ENCODE measurements at regions not wholly inside any gene's neighbourhood (a gene's known extent, or its start where the extent isn't known, plus 50 kb on each side); places are given as distances from the start of the nearest gene placed in this dataset.

DNA sequence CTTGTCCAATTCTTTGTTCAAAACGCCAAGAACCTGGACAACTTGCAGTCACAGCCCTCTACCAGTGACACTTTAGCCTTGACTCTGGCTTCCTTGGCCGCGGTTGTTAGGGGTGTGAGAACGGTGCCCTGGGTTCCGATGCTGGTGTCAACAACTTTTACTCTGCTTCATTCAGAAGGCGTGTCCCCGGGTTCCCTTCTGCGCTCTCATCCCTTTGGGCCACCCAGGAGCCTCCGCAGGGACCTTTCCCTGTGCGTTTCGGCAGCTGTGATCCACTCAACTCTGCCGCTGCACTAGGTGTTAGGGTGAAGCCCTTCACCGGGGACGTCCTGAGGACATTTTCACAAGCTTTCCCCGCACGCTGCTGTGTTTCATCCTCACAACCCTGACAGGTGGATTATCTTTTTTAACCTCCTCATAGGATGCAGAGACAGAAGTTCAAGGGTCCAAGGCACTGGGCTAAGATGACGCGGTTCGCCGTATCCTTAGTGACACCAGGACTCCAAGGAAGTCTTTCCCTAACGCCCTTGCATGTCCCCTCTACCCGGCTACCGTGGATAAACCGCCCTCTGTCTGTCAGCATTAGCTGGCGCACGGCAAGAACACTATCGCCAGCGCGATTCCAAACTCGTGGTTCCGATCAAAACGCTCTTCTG is 133.5 kb upstream of the SHH start:
- no peak for DNase-seq (ENCODE audit: low read depth in 2 of 2)
- no peak overlapping the region for H3K27ac ChIP-seq (ENCODE audit: insufficient read depth, low read length)
- no peak overlapping the region for H2AFZ ChIP-seq (ENCODE audit: low read length)
- TF ChIP-seq, protein P1, sequence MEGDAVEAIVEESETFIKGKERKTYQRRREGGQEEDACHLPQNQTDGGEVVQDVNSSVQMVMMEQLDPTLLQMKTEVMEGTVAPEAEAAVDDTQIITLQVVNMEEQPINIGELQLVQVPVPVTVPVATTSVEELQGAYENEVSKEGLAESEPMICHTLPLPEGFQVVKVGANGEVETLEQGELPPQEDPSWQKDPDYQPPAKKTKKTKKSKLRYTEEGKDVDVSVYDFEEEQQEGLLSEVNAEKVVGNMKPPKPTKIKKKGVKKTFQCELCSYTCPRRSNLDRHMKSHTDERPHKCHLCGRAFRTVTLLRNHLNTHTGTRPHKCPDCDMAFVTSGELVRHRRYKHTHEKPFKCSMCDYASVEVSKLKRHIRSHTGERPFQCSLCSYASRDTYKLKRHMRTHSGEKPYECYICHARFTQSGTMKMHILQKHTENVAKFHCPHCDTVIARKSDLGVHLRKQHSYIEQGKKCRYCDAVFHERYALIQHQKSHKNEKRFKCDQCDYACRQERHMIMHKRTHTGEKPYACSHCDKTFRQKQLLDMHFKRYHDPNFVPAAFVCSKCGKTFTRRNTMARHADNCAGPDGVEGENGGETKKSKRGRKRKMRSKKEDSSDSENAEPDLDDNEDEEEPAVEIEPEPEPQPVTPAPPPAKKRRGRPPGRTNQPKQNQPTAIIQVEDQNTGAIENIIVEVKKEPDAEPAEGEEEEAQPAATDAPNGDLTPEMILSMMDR (conservative IDR thresholded peaks at IDR 0.05 in 1 of 2, IDR thresholded peaks at IDR 0.05 in 1 of 2; ENCODE audit: low read depth in 1 of 2, low read length in 2 of 2), result no peak
- no peak for TF ChIP-seq EZH2 (IDR thresholded peaks at IDR 0.05; ENCODE audit: low read length, missing control alignments)
- H3K4me2 ChIP-seq (ENCODE audit: extremely low read depth, insufficient read depth, low read length), result no peak overlapping the region
- no peak overlapping the region for H3K9ac ChIP-seq (ENCODE audit: insufficient read depth, low read length)
- H4K20me1 ChIP-seq (ENCODE audit: control insufficient read depth, extremely low read depth, insufficient read depth, low read length), result no peaks in the 10 kb centered on the region
- H3K4me1 ChIP-seq (ENCODE audit: control insufficient read depth, extremely low read depth, insufficient read depth, low read length), result no peaks in the 10 kb centered on the region
- no peaks in the 10 kb centered on the region for H3K9me3 ChIP-seq (ENCODE audit: control insufficient read depth, insufficient read depth, low read depth, low read length)
- no peak overlapping the region for H3K4me3 ChIP-seq (replicated peaks in 1 of 4; ENCODE audit: control extremely low read depth in 1 of 4, insufficient read depth in 1 of 4, low read depth in 3 of 4, low read length in 4 of 4)
- no peaks in the 10 kb centered on the region for H3K36me3 ChIP-seq (ENCODE audit: control insufficient read depth, insufficient read depth, low read length)
- H3K27me3 ChIP-seq (ENCODE audit: control insufficient read depth, insufficient read depth, low read length), result no peaks in the 10 kb centered on the region
- no peaks in the 10 kb centered on the region for H3K79me2 ChIP-seq (ENCODE audit: control insufficient read depth, insufficient read depth, low read length)

DNA sequence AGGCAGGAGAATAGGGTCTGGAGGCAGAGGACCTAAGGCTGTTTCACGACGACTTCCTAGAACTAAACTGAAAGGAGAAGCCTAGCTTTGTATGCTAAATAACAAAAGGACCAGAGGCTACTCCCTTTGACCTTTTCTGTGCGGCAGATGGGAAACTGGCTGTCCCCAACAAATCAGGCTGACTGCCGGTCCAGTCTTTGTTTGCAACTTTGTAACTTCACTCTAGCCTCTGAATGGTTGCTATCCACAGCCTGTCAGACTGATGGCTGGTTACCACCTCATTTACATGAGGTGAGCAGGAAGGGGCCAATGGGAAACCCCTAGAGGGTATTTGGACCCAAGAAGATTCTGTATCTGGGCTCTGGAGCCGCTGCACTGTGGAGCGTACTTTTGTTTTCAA is 132.6 kb upstream of the SHH start:
- no peak overlapping the region for H3K4me3 ChIP-seq (replicated peaks in 1 of 4; ENCODE audit: control extremely low read depth in 1 of 4, insufficient read depth in 1 of 4, low read depth in 3 of 4, low read length in 4 of 4)
- no peak overlapping the region for H3K4me2 ChIP-seq (ENCODE audit: extremely low read depth, insufficient read depth, low read length)
- no peak overlapping the region for H3K27ac ChIP-seq (ENCODE audit: insufficient read depth, low read length)
- no peaks in the 10 kb centered on the region for H4K20me1 ChIP-seq (ENCODE audit: control insufficient read depth, extremely low read depth, insufficient read depth, low read length)
- no peak for DNase-seq (ENCODE audit: low read depth in 2 of 2)
- no peaks in the 10 kb centered on the region for H3K9me3 ChIP-seq (ENCODE audit: control insufficient read depth, insufficient read depth, low read depth, low read length)
- H3K36me3 ChIP-seq (ENCODE audit: control insufficient read depth, insufficient read depth, low read length), result no peaks in the 10 kb centered on the region
- H3K9ac ChIP-seq (ENCODE audit: insufficient read depth, low read length), result no peak overlapping the region
- TF ChIP-seq, protein P1 (conservative IDR thresholded peaks at IDR 0.05 in 1 of 2, IDR thresholded peaks at IDR 0.05 in 1 of 2; ENCODE audit: low read depth in 1 of 2, low read length in 2 of 2), result no peak
- no peak for TF ChIP-seq EZH2 (IDR thresholded peaks at IDR 0.05; ENCODE audit: low read length, missing control alignments)
- no peaks in the 10 kb centered on the region for H3K4me1 ChIP-seq (ENCODE audit: control insufficient read depth, extremely low read depth, insufficient read depth, low read length)
- H3K27me3 ChIP-seq (ENCODE audit: control insufficient read depth, insufficient read depth, low read length), result no peaks in the 10 kb centered on the region
- H3K79me2 ChIP-seq (ENCODE audit: control insufficient read depth, insufficient read depth, low read length), result no peaks in the 10 kb centered on the region
- no peak overlapping the region for H2AFZ ChIP-seq (ENCODE audit: low read length)

DNA sequence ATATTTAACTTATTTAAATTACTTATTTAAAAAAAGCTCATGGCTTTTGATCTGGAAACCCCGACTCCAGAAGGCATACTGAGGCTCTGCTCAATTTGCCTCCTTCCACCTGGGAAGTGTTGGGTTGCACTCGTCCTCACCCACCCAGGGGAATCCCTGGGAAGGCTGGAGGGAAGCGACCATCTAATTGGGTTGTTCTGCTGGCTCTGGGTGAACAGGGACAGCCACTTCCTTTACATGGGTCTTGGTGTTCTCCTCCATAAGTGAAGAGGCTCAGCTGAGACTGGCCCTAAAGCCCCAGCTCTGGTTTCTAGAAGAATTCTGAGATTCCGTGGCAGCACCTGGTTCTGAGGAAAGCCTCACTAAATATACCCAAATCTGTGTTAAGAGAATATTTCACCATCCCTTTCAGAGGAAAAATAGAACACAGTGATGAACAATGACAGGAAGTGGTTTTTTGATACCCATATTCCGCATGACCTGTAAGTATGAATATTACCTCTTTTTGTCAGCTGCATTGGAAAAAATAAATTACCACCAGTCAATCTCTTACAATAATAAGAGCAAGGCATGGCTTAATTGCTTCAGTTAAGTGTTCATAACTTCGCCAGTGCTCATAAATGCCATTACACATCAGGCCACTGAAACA is 131.1 kb upstream of the SHH start:
- no peak for DNase-seq (ENCODE audit: low read depth in 2 of 2)
- Histone ChIP-seq H4K20me1 (ENCODE audit: control insufficient read depth, extremely low read depth, insufficient read depth, low read length) (no peaks in the 10 kb centered on the region), H3K9me3 (ENCODE audit: control insufficient read depth, insufficient read depth, low read depth, low read length) (no peaks in the 10 kb centered on the region), H2AFZ (ENCODE audit: low read length) (no peak overlapping the region), H3K9ac (ENCODE audit: insufficient read depth, low read length) (no peak overlapping the region), H3K27me3 (ENCODE audit: control insufficient read depth, insufficient read depth, low read length) (no peaks in the 10 kb centered on the region), H3K27ac (ENCODE audit: insufficient read depth, low read length) (no peak overlapping the region), H3K4me2 (ENCODE audit: extremely low read depth, insufficient read depth, low read length) (no peak overlapping the region), H3K4me3 (replicated peaks in 1 of 4; ENCODE audit: control extremely low read depth in 1 of 4, insufficient read depth in 1 of 4, low read depth in 3 of 4, low read length in 4 of 4) (no peak overlapping the region), H3K36me3 (ENCODE audit: control insufficient read depth, insufficient read depth, low read length) (no peaks in the 10 kb centered on the region), H3K4me1 (ENCODE audit: control insufficient read depth, extremely low read depth, insufficient read depth, low read length) (no peaks in the 10 kb centered on the region), H3K79me2 (ENCODE audit: control insufficient read depth, insufficient read depth, low read length) (no peaks in the 10 kb centered on the region)
- no peak for TF ChIP-seq EZH2 (IDR thresholded peaks at IDR 0.05; ENCODE audit: low read length, missing control alignments)
- TF ChIP-seq, protein P1 (conservative IDR thresholded peaks at IDR 0.05 in 1 of 2, IDR thresholded peaks at IDR 0.05 in 1 of 2; ENCODE audit: low read depth in 1 of 2, low read length in 2 of 2), result no peak
